ENCODE measurements at regions not wholly inside any gene's neighbourhood (a gene's known extent, or its start where the extent isn't known, plus 50 kb on each side); places are given as distances from the start of the nearest gene placed in this dataset.
"Not testable (repeated sequence)": the region's sequence is repeated elsewhere in the genome, so short reads cannot be mapped to it uniquely, and the experiment has no call there.

DNA sequence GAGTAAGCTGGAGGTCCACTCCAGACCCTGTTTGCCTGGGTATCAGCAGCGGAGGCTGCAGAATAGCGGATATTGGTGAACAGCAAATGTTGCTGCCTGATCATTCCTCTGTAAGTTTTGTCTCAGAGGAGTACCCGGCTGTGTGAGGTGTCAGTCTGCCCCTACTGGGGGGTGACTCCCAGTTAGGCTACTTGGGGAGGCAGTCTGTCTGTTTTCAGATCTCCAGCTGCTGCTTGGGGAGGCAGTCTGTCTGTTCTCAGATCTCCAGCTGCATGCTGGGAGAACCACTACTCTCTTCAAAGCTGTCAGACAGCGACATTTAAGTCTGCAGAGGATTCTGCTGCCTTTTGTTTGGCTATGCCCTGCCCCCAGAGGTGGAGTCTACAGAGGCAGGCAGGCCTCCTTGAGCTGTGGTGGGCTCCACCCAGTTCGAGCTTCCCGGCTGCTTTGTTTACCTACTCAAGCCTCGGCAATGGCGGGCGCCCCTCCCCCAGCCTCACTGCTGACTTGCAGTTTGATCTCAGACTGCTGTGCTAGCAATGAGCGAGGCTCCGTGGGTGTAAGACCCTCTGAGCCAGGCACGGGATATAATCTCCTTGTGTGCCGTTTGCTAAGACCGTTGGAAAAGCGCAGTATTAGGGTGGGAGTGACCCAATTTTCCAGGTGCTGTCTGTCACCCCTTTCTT is 266.6 kb upstream of the CELF4 start:
- H3K27me3 ChIP-seq (replicated peaks in 2 of 5; ENCODE audit: control insufficient read depth in 4 of 5, insufficient read depth in 5 of 5, low read length in 4 of 5); H3K4me3 ChIP-seq (ENCODE audit: control insufficient read depth in 1 of 7, extremely low read depth in 1 of 7, insufficient read depth in 4 of 7, low read depth in 2 of 7, low read length in 6 of 7); CTCF ChIA-PET; H3K27ac ChIP-seq (ENCODE audit: insufficient read depth in 1 of 2, low read depth in 1 of 2, low read length in 2 of 2, poor library complexity in 1 of 2, severe bottlenecking in 2 of 2); H3K36me3 ChIP-seq (ENCODE audit: control insufficient read depth in 4 of 4, insufficient read depth in 4 of 4, low read length in 3 of 4); H3K4me1 ChIP-seq (ENCODE audit: control extremely low read depth in 1 of 4, control insufficient read depth in 4 of 4, insufficient read depth in 4 of 4, low read length in 3 of 4); H3K9me3 ChIP-seq (ENCODE audit: control extremely low read depth in 1 of 5, control insufficient read depth in 4 of 5, insufficient read depth in 2 of 5, low read depth in 1 of 5, low read length in 4 of 5); POLR2A ChIA-PET; DNase-seq: not testable (repeated sequence)
- 91% methylated on average over 7 of the region's 15 CpGs for whole genome bisulfite sequencing (ENCODE audit: insufficient coverage)

GRCh38 chr18:37812961-37813360 is 247.4 kb upstream of the CELF4 start:
- CTCF ChIA-PET: no interaction called here
- H3K9me3 ChIP-seq (ENCODE audit: control extremely low read depth in 1 of 5, control insufficient read depth in 4 of 5, insufficient read depth in 2 of 5, low read depth in 1 of 5, low read length in 4 of 5): peaks cover 0 to 3% (median 0%) of the 10 kb centered on the region in 5 experiments
- H3K27ac ChIP-seq (ENCODE audit: insufficient read depth in 1 of 2, low read depth in 1 of 2, low read length in 2 of 2, poor library complexity in 1 of 2, severe bottlenecking in 2 of 2): no peak overlapping the region
- no peaks in the 10 kb centered on the region for H3K27me3 ChIP-seq (replicated peaks in 2 of 5; ENCODE audit: control insufficient read depth in 4 of 5, insufficient read depth in 5 of 5, low read length in 4 of 5)
- no peaks in the 10 kb centered on the region for H3K4me1 ChIP-seq (ENCODE audit: control extremely low read depth in 1 of 4, control insufficient read depth in 4 of 4, insufficient read depth in 4 of 4, low read length in 3 of 4)
- no peak overlapping the region for H3K4me3 ChIP-seq (ENCODE audit: control insufficient read depth in 1 of 7, extremely low read depth in 1 of 7, insufficient read depth in 4 of 7, low read depth in 2 of 7, low read length in 6 of 7)
- POLR2A ChIA-PET: no interaction called here
- DNase-seq: no peak
- H3K36me3 ChIP-seq (ENCODE audit: control insufficient read depth in 4 of 4, insufficient read depth in 4 of 4, low read length in 3 of 4): no peaks in the 10 kb centered on the region
- 100% methylated on average over 2 of the region's 3 CpGs for WGBS (ENCODE audit: insufficient coverage)

DNA sequence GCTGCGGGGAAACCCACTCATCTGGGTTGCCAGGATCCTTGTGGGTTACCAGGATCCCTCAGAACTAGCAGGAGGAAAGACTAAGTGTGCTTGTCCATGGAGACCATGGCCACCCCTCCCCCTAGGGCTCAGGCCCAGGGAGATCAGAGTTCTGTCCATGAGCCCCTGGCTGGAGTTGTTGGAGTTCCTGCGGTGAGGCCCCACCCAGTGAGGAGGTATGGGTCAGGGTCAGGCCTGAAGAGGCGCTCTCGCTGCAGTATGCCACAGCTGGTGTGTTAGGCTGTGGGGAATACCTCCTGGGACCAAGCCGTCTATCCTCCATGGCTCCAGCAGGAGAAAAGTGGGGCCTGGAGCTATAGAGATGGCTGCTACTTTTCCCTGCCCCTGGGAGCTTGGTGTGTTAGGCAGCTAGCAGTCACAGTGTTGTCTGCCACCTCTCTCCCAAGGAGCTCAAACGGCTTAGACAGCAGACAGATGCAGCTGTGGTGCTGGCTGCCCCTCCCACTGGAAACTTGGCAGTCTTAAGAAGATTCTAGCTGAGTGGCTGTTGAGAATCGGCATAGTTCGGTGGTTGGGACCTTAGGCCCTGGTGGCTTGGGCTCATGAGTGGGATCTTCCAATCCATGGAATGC is 240.3 kb upstream of the CELF4 start:
- Histone ChIP-seq H3K27me3 (replicated peaks in 2 of 5; ENCODE audit: control insufficient read depth in 4 of 5, insufficient read depth in 5 of 5, low read length in 4 of 5) (no peaks in the 10 kb centered on the region), H3K4me3 (ENCODE audit: control insufficient read depth in 1 of 7, extremely low read depth in 1 of 7, insufficient read depth in 4 of 7, low read depth in 2 of 7, low read length in 6 of 7) (no peak overlapping the region), H3K4me1 (ENCODE audit: control extremely low read depth in 1 of 4, control insufficient read depth in 4 of 4, insufficient read depth in 4 of 4, low read length in 3 of 4) (no peaks in the 10 kb centered on the region), H3K36me3 (ENCODE audit: control insufficient read depth in 4 of 4, insufficient read depth in 4 of 4, low read length in 3 of 4) (no peaks in the 10 kb centered on the region), H3K27ac (ENCODE audit: insufficient read depth in 1 of 2, low read depth in 1 of 2, low read length in 2 of 2, poor library complexity in 1 of 2, severe bottlenecking in 2 of 2) (no peak overlapping the region), H3K9me3 (ENCODE audit: control extremely low read depth in 1 of 5, control insufficient read depth in 4 of 5, insufficient read depth in 2 of 5, low read depth in 1 of 5, low read length in 4 of 5) (peaks cover 0 to 5% (median 0%) of the 10 kb centered on the region in 5 experiments)
- WGBS (ENCODE audit: insufficient coverage): 100% methylated on average over 7 of the region's 8 CpGs
- ChIA-PET POLR2A (no interaction called here), CTCF (no interaction called here)
- DNase-seq: no peak

- CTCF ChIA-PET: interaction anchor here (1.1 to 1.4 kb wide), 2 partner anchors 14 to 18 kb away, joined by 3 read pairs; no protein-coding TSS in a partner anchor
- no peaks in the 10 kb centered on the region for H3K36me3 ChIP-seq (ENCODE audit: control insufficient read depth in 4 of 4, insufficient read depth in 4 of 4, low read length in 3 of 4)
- DNase-seq: no peak
- H3K4me3 ChIP-seq (ENCODE audit: control insufficient read depth in 1 of 7, extremely low read depth in 1 of 7, insufficient read depth in 4 of 7, low read depth in 2 of 7, low read length in 6 of 7): no peak overlapping the region
- POLR2A ChIA-PET: no interaction called here
- no peaks in the 10 kb centered on the region for H3K27me3 ChIP-seq (replicated peaks in 2 of 5; ENCODE audit: control insufficient read depth in 4 of 5, insufficient read depth in 5 of 5, low read length in 4 of 5)
- H3K27ac ChIP-seq (ENCODE audit: insufficient read depth in 1 of 2, low read depth in 1 of 2, low read length in 2 of 2, poor library complexity in 1 of 2, severe bottlenecking in 2 of 2): no peak overlapping the region
- WGBS (ENCODE audit: insufficient coverage): 100% methylated on average over 5 of the region's 6 CpGs
- no peaks in the 10 kb centered on the region for H3K4me1 ChIP-seq (ENCODE audit: control extremely low read depth in 1 of 4, control insufficient read depth in 4 of 4, insufficient read depth in 4 of 4, low read length in 3 of 4)
- peaks cover 0 to 1% (median 0%) of the 10 kb centered on the region in 5 experiments for H3K9me3 ChIP-seq (ENCODE audit: control extremely low read depth in 1 of 5, control insufficient read depth in 4 of 5, insufficient read depth in 2 of 5, low read depth in 1 of 5, low read length in 4 of 5)
Measured at GRCh38 chr18:37796823-37797349, 231.3 kb upstream of the CELF4 start.

DNA sequence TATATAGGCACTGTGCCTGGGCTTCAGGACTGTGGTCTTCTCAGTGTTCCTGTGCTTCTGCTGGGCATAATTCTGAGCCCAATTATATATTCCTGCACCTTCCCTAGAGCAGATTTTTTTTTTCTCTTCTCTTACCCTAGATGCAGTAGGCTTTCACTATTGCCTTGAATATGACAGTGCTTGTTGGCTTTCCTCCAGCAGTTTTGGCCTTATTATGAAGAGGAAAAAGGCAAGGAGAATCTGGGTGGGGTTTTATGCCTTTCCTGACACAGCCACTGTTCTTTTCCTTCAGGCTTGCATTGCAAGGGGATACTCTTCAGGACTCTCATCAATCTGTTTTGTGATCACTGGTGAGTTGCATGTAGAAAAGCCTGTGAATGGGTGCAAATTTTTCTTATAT is 221.9 kb upstream of the CELF4 start:
- H3K9me3 ChIP-seq (ENCODE audit: control extremely low read depth in 1 of 5, control insufficient read depth in 4 of 5, insufficient read depth in 2 of 5, low read depth in 1 of 5, low read length in 4 of 5): peaks cover 0 to 1% (median 0%) of the 10 kb centered on the region in 5 experiments
- DNase-seq: no peak
- H3K27ac ChIP-seq (ENCODE audit: insufficient read depth in 1 of 2, low read depth in 1 of 2, low read length in 2 of 2, poor library complexity in 1 of 2, severe bottlenecking in 2 of 2): no peak overlapping the region
- ChIA-PET CTCF (interaction anchor here (1.3 kb wide), 1 partner anchor 9 kb away, joined by 4 read pairs; no protein-coding TSS in a partner anchor), POLR2A (no interaction called here)
- no peaks in the 10 kb centered on the region for H3K36me3 ChIP-seq (ENCODE audit: control insufficient read depth in 4 of 4, insufficient read depth in 4 of 4, low read length in 3 of 4)
- H3K4me1 ChIP-seq (ENCODE audit: control extremely low read depth in 1 of 4, control insufficient read depth in 4 of 4, insufficient read depth in 4 of 4, low read length in 3 of 4): no peaks in the 10 kb centered on the region
- H3K27me3 ChIP-seq (replicated peaks in 2 of 5; ENCODE audit: control insufficient read depth in 4 of 5, insufficient read depth in 5 of 5, low read length in 4 of 5): no peaks in the 10 kb centered on the region
- no peak overlapping the region for H3K4me3 ChIP-seq (ENCODE audit: control insufficient read depth in 1 of 7, extremely low read depth in 1 of 7, insufficient read depth in 4 of 7, low read depth in 2 of 7, low read length in 6 of 7)

DNA sequence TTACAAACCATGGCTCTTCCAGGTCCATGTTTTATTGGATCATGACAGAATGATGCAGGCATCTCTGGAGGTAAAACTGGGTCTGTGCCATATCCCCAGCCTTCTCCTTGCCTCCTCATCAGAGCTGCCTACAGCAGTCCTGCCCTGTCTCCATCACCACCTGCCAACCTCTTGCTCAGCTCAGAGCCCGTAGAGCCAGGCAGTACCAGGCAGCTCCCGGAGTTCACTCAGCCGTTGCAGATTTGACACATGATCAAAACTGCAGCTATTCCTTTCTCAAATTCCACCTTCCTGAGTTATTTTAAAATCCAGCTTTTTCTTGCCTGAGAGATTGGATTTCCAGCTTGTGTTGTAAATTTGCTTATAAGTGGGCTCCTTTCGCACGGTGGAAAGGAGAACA is 218.2 kb upstream of the CELF4 start:
- H3K4me3 ChIP-seq (ENCODE audit: control insufficient read depth in 1 of 7, extremely low read depth in 1 of 7, insufficient read depth in 4 of 7, low read depth in 2 of 7, low read length in 6 of 7): no peak overlapping the region
- 88% methylated on average over 3 of the region's 5 CpGs for WGBS (ENCODE audit: insufficient coverage)
- no peaks in the 10 kb centered on the region for H3K4me1 ChIP-seq (ENCODE audit: control extremely low read depth in 1 of 4, control insufficient read depth in 4 of 4, insufficient read depth in 4 of 4, low read length in 3 of 4)
- no peak overlapping the region for H3K27ac ChIP-seq (ENCODE audit: insufficient read depth in 1 of 2, low read depth in 1 of 2, low read length in 2 of 2, poor library complexity in 1 of 2, severe bottlenecking in 2 of 2)
- DNase-seq: no peak
- H3K36me3 ChIP-seq (ENCODE audit: control insufficient read depth in 4 of 4, insufficient read depth in 4 of 4, low read length in 3 of 4): no peaks in the 10 kb centered on the region
- CTCF ChIA-PET: interaction anchor here (1.5 kb wide), 1 partner anchor 13 kb away, joined by 3 read pairs; no protein-coding TSS in a partner anchor
- POLR2A ChIA-PET: no interaction called here
- no peaks in the 10 kb centered on the region for H3K27me3 ChIP-seq (replicated peaks in 2 of 5; ENCODE audit: control insufficient read depth in 4 of 5, insufficient read depth in 5 of 5, low read length in 4 of 5)
- no peaks in the 10 kb centered on the region for H3K9me3 ChIP-seq (ENCODE audit: control extremely low read depth in 1 of 5, control insufficient read depth in 4 of 5, insufficient read depth in 2 of 5, low read depth in 1 of 5, low read length in 4 of 5)

DNA sequence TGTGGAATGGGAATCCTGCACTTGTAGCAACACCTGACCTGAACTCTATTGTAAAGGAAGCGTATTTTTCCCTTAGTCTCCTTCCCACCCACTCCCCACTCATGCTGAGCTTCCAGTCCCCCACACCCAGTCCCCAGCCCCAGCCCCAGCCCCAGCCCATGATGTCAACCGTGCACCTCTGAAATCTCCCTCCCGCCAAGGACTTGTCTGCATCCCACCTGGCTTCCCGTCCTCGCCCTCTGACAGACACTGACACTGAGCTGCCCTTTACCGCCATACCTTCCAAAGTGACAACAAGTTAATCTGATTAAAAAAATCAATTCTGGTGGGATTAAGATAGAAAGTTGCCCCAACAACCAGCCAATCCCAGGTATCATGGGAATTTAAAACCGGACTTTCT is 213.6 kb upstream of the CELF4 start:
- Histone ChIP-seq H3K4me1 (ENCODE audit: control extremely low read depth in 1 of 4, control insufficient read depth in 4 of 4, insufficient read depth in 4 of 4, low read length in 3 of 4) (peaks cover 0 to 5% (median 0%) of the 10 kb centered on the region in 4 experiments), H3K4me3 (ENCODE audit: control insufficient read depth in 1 of 7, extremely low read depth in 1 of 7, insufficient read depth in 4 of 7, low read depth in 2 of 7, low read length in 6 of 7) (no peak overlapping the region), H3K27ac (ENCODE audit: insufficient read depth in 1 of 2, low read depth in 1 of 2, low read length in 2 of 2, poor library complexity in 1 of 2, severe bottlenecking in 2 of 2) (no peak overlapping the region), H3K9me3 (ENCODE audit: control extremely low read depth in 1 of 5, control insufficient read depth in 4 of 5, insufficient read depth in 2 of 5, low read depth in 1 of 5, low read length in 4 of 5) (no peaks in the 10 kb centered on the region), H3K27me3 (replicated peaks in 2 of 5; ENCODE audit: control insufficient read depth in 4 of 5, insufficient read depth in 5 of 5, low read length in 4 of 5) (no peaks in the 10 kb centered on the region), H3K36me3 (ENCODE audit: control insufficient read depth in 4 of 4, insufficient read depth in 4 of 4, low read length in 3 of 4) (no peaks in the 10 kb centered on the region)
- DNase-seq: no peak
- ChIA-PET CTCF (interaction anchor here (1.0 to 1.7 kb wide), 8 partner anchors 9 to 1798 kb away, joined by 3 to 8 read pairs (median 4); no protein-coding TSS in a partner anchor), POLR2A (interaction anchor here (0.9 kb wide), 1 partner anchor 100 kb away, joined by 3 read pairs; no protein-coding TSS in a partner anchor)
- 100% methylated on average over 3 of the region's 7 CpGs for WGBS (ENCODE audit: insufficient coverage)
